Calu3 (cell line): ENCODE measurements at regions not wholly inside any gene's neighbourhood (a gene's known extent, or its start where the extent isn't known, plus 50 kb on each side); places are given as distances from the start of the nearest gene placed in this dataset.

Experiments used
- BruUV-seq: library from RNA; stranded (reverse); fragments of 400-500 nt; replicated peaks from 2 replicates; lab custom pipeline; 2021; lab: Mats Ljungman, UMichigan
- CTCF ChIA-PET: fragments of 300-600 bp; sonication (Branson Sonifier 250); formaldehyde crosslinking; loops from one replicate; lab custom pipeline; 2022; ENCODE audit warnings: antibody characterized with exemption; lab: Charles Lee
- DNase-seq: peaks from one replicate; pipeline ENCODE4 v3.0.0; 2022
- H3K27ac Mint-ChIP-seq: one replicate; pipeline ENCODE4 v1.8.0; 2022; ENCODE audit warnings: mixed read lengths; ENCODE audit not compliant: unreplicated experiment
- H3K27me3 Mint-ChIP-seq: one replicate; pipeline ENCODE4 v1.8.0; 2022; ENCODE audit warnings: mixed read lengths; ENCODE audit not compliant: unreplicated experiment
- H3K36me3 Mint-ChIP-seq: one replicate; pipeline ENCODE4 v1.8.0; 2022; ENCODE audit warnings: mild to moderate bottlenecking, moderate library complexity, mixed read lengths; ENCODE audit not compliant: insufficient read depth, unreplicated experiment
- H3K4me1 Mint-ChIP-seq: one replicate; pipeline ENCODE4 v1.8.0; 2022; ENCODE audit warnings: mild to moderate bottlenecking, low read depth, mixed read lengths; ENCODE audit not compliant: unreplicated experiment
- H3K4me3 Mint-ChIP-seq: one replicate; pipeline ENCODE4 v1.8.0; 2022; ENCODE audit warnings: mild to moderate bottlenecking, low read depth, moderate library complexity, mixed read lengths; ENCODE audit not compliant: unreplicated experiment
- H3K9me3 Mint-ChIP-seq: one replicate; pipeline ENCODE4 v1.8.0; 2022; ENCODE audit warnings: low read depth, mixed read lengths; ENCODE audit not compliant: unreplicated experiment
- CTCF ChIP-seq: fragments of 200-600 bp; IDR thresholded peaks from one replicate; pipeline ENCODE4 v1.8.0; 2022; ENCODE audit warnings: antibody characterized with exemption; ENCODE audit not compliant: unreplicated experiment
- intact Hi-C: fragments of 100-400 bp; cut with micrococcal nuclease; formaldehyde crosslinking; loops from one replicate; pipeline ENCODE4 v1.10.0; 2022; ENCODE audit not compliant: unreplicated experiment

GRCh38 chr1:29508458-29509107, 272.3 kb downstream of the PTPRU start:
- Mint-ChIP-seq H3K27me3 (peaks cover 89% of the 10 kb centered on the region), H3K4me3 (no peak overlapping the region), H3K9me3 (no peaks in the 10 kb centered on the region), H3K27ac (no peak overlapping the region), H3K4me1 (no peaks in the 10 kb centered on the region), H3K36me3 (no peaks in the 10 kb centered on the region)
- no peak for TF ChIP-seq CTCF
- DNase-seq, result no peak
- intact Hi-C loops, result loop anchor here (10.0 kb wide), 1 partner anchor 1196 kb away; no protein-coding TSS in a partner anchor
- no TSS peak for BruUV-seq
- CTCF ChIA-PET, result no interaction called here

- H3K9me3 Mint-ChIP-seq, result no peaks in the 10 kb centered on the region
- CTCF ChIA-PET, result no interaction called here
- BruUV-seq, result no TSS peak
- no peak for DNase-seq
- H3K36me3 Mint-ChIP-seq, result no peaks in the 10 kb centered on the region
- intact Hi-C loops, result loop anchor here (10.0 kb wide), 1 partner anchor 1198 kb away; no protein-coding TSS in a partner anchor
- no peak overlapping the region for H3K4me3 Mint-ChIP-seq
- H3K27me3 Mint-ChIP-seq, result peaks cover 95% of the 10 kb centered on the region
- no peak for TF ChIP-seq CTCF
- H3K4me1 Mint-ChIP-seq, result no peaks in the 10 kb centered on the region
- H3K27ac Mint-ChIP-seq, result no peak overlapping the region
Observed at GRCh38 chr1:29506678-29507225, 270.4 kb downstream of the PTPRU start.

- DNase-seq, result no peak
- BruUV-seq, result no TSS peak
- H3K9me3 Mint-ChIP-seq, result peaks cover 2% of the 10 kb centered on the region
- H3K27ac Mint-ChIP-seq, result no peak overlapping the region
- H3K36me3 Mint-ChIP-seq, result no peaks in the 10 kb centered on the region
- no peak for TF ChIP-seq CTCF
- H3K4me3 Mint-ChIP-seq, result no peak overlapping the region
- peaks cover 94% of the 10 kb centered on the region for H3K27me3 Mint-ChIP-seq
- H3K4me1 Mint-ChIP-seq, result no peaks in the 10 kb centered on the region
- CTCF ChIA-PET, result interaction anchor here (0.6 kb wide), 1 partner anchor 31 kb away, joined by 3 read pairs; no protein-coding TSS in a partner anchor
- intact Hi-C loops, result loop anchor here (10.0 kb wide), 1 partner anchor 1199 kb away; no protein-coding TSS in a partner anchor
Observed at GRCh38 chr1:29505532-29506220, 269.4 kb downstream of the PTPRU start.

GRCh38 chr1:29504709-29505410, 268.5 kb downstream of the PTPRU start:
- H3K27ac Mint-ChIP-seq, result no peak overlapping the region
- BruUV-seq, result no TSS peak
- H3K4me1 Mint-ChIP-seq, result no peaks in the 10 kb centered on the region
- CTCF ChIA-PET, result no interaction called here
- intact Hi-C loops, result loop anchor here (10.0 kb wide), 1 partner anchor 1200 kb away; no protein-coding TSS in a partner anchor
- H3K9me3 Mint-ChIP-seq, result peaks cover 2% of the 10 kb centered on the region
- peaks cover 94% of the 10 kb centered on the region for H3K27me3 Mint-ChIP-seq
- TF ChIP-seq CTCF, result no peak
- no peak overlapping the region for H3K4me3 Mint-ChIP-seq
- no peaks in the 10 kb centered on the region for H3K36me3 Mint-ChIP-seq
- DNase-seq, result no peak
